Calu3 (cell line): ENCODE measurements at regions not wholly inside any gene's neighbourhood (a gene's known extent, or its start where the extent isn't known, plus 50 kb on each side); places are given as distances from the start of the nearest gene placed in this dataset.

Experiments used
- BruUV-seq: library from RNA; stranded (reverse); fragments of 400-500 nt; replicated peaks from 2 replicates; lab custom pipeline; 2021; lab: Mats Ljungman, UMichigan
- CTCF ChIA-PET: fragments of 300-600 bp; sonication (Branson Sonifier 250); formaldehyde crosslinking; loops from one replicate; lab custom pipeline; 2022; ENCODE audit warnings: antibody characterized with exemption; lab: Charles Lee
- DNase-seq: peaks from one replicate; pipeline ENCODE4 v3.0.0; 2022
- H3K27ac Mint-ChIP-seq: one replicate; pipeline ENCODE4 v1.8.0; 2022; ENCODE audit warnings: mixed read lengths; ENCODE audit not compliant: unreplicated experiment
- H3K27me3 Mint-ChIP-seq: one replicate; pipeline ENCODE4 v1.8.0; 2022; ENCODE audit warnings: mixed read lengths; ENCODE audit not compliant: unreplicated experiment
- H3K36me3 Mint-ChIP-seq: one replicate; pipeline ENCODE4 v1.8.0; 2022; ENCODE audit warnings: mild to moderate bottlenecking, moderate library complexity, mixed read lengths; ENCODE audit not compliant: insufficient read depth, unreplicated experiment
- H3K4me1 Mint-ChIP-seq: one replicate; pipeline ENCODE4 v1.8.0; 2022; ENCODE audit warnings: mild to moderate bottlenecking, low read depth, mixed read lengths; ENCODE audit not compliant: unreplicated experiment
- H3K4me3 Mint-ChIP-seq: one replicate; pipeline ENCODE4 v1.8.0; 2022; ENCODE audit warnings: mild to moderate bottlenecking, low read depth, moderate library complexity, mixed read lengths; ENCODE audit not compliant: unreplicated experiment
- H3K9me3 Mint-ChIP-seq: one replicate; pipeline ENCODE4 v1.8.0; 2022; ENCODE audit warnings: low read depth, mixed read lengths; ENCODE audit not compliant: unreplicated experiment
- CTCF ChIP-seq: fragments of 200-600 bp; IDR thresholded peaks from one replicate; pipeline ENCODE4 v1.8.0; 2022; ENCODE audit warnings: antibody characterized with exemption; ENCODE audit not compliant: unreplicated experiment
- intact Hi-C: fragments of 100-400 bp; cut with micrococcal nuclease; formaldehyde crosslinking; loops from one replicate; pipeline ENCODE4 v1.10.0; 2022; ENCODE audit not compliant: unreplicated experiment

- Mint-ChIP-seq H3K27ac (no peak overlapping the region), H3K4me3 (no peak overlapping the region), H3K4me1 (no peaks in the 10 kb centered on the region), H3K36me3 (no peaks in the 10 kb centered on the region), H3K27me3 (no peaks in the 10 kb centered on the region), H3K9me3 (peaks cover 3% of the 10 kb centered on the region)
- intact Hi-C loops, result no loop called here
- no TSS peak for BruUV-seq
- TF ChIP-seq CTCF, result no peak
- DNase-seq, result no peak
- CTCF ChIA-PET, result no interaction called here
Measured at GRCh38 chr2:129459200-129459876, 520.1 kb upstream of the RAB6C start.

GRCh38 chr2:129459881-129460280 lies 519.6 kb upstream of the RAB6C start:
- CTCF ChIA-PET, result no interaction called here
- DNase-seq, result no peak
- Mint-ChIP-seq H3K4me1 (no peaks in the 10 kb centered on the region), H3K27ac (no peak overlapping the region), H3K9me3 (peaks cover 3% of the 10 kb centered on the region), H3K4me3 (no peak overlapping the region), H3K36me3 (no peaks in the 10 kb centered on the region), H3K27me3 (no peaks in the 10 kb centered on the region)
- intact Hi-C loops, result no loop called here
- no peak for TF ChIP-seq CTCF
- BruUV-seq, result no TSS peak

GRCh38 chr2:129460299-129461198 lies 518.9 kb upstream of the RAB6C start:
- intact Hi-C loops, result no loop called here
- no peak for TF ChIP-seq CTCF
- H3K4me3 Mint-ChIP-seq, result no peak overlapping the region
- H3K27ac Mint-ChIP-seq, result no peak overlapping the region
- BruUV-seq, result no TSS peak
- no peaks in the 10 kb centered on the region for H3K27me3 Mint-ChIP-seq
- no peak for DNase-seq
- CTCF ChIA-PET, result interaction anchor here (0.6 kb wide), 1 partner anchor 36 kb away, joined by 3 read pairs; no protein-coding TSS in a partner anchor
- H3K36me3 Mint-ChIP-seq, result no peaks in the 10 kb centered on the region
- H3K4me1 Mint-ChIP-seq, result no peaks in the 10 kb centered on the region
- H3K9me3 Mint-ChIP-seq, result peaks cover 3% of the 10 kb centered on the region

GRCh38 chr2:129462349-129462748 lies 517.1 kb upstream of the RAB6C start:
- no peaks in the 10 kb centered on the region for H3K4me1 Mint-ChIP-seq
- no peak for TF ChIP-seq CTCF
- BruUV-seq, result no TSS peak
- H3K4me3 Mint-ChIP-seq, result no peak overlapping the region
- intact Hi-C loops, result no loop called here
- CTCF ChIA-PET, result no interaction called here
- H3K27ac Mint-ChIP-seq, result no peak overlapping the region
- H3K36me3 Mint-ChIP-seq, result no peaks in the 10 kb centered on the region
- peaks cover 6% of the 10 kb centered on the region for H3K9me3 Mint-ChIP-seq
- DNase-seq, result no peak
- H3K27me3 Mint-ChIP-seq, result no peaks in the 10 kb centered on the region
